ENCODE measurements at regions not wholly inside any gene's neighbourhood (a gene's known extent, or its start where the extent isn't known, plus 50 kb on each side); places are given as distances from the start of the nearest gene placed in this dataset.
A peak's percentile ranks its signal among the peaks of the same experiment; 100 is the strongest.

DNA sequence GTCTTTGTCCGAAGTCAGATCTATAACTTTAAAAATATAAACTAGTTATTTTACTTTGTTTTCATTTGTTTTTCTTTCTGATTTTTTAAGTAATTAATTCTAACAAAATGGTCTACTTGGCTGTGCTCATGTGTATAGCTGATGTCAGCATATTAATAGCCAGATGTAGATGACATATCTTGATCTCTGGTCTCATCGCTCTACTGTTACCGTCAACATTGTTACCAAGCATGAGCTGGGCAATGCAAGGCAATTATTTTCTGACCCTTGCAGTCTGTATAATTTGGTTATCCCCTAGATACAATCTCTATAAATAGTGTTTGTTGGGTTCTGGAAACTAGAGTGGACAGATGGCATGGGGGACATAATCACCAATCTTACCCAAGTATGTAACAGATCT is 151.6 kb upstream of the PTPRK start:
- DNase-seq (ENCODE audit: low read depth) = no peak

DNA sequence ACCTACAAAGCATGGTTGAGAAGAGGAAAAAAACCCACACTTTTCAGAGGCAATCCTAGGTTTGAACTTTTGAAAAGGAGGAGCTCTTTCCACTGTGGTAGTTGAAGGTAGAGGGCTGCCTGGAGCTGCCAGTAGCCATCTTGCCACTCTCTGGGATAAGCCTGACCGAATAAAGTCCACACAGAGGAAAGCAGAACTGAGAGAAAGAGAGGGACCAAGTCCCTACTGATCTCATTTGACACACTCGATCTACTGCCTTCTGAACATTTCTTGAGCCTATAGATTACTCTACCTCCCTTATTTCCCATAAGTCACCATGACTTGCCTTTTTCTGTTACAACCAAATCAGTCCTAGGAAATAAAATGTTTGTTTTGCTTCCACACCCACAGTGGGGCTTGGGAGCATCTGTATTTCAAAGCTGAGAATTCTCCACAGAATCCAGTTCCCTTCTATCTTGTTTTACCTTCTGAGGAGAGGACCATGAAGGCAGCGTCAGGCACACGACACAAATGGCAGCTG is 147.0 kb upstream of the PTPRK start:
- DNase-seq (ENCODE audit: low read depth) = no peak

DNA sequence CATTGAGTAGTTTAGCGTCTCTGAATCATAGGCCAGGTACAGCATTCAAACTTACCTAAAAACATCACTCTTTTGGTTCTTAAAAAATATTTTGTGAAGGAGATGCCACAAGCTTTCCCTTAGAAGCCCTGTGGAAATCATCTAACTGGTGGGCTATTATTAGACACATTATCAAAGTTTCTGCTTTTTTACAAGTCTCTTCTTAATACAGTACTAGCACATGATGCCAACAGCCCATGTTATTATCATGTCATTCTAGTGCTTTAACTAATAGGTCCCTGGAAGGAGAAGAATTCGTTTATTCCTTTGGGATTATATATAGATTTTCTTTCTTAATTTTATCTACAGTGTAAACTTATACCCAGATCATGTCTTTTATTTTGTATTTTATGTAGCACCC is 146.0 kb upstream of the PTPRK start:
- DNase-seq (ENCODE audit: low read depth) = no peak

GRCh38 chr6:128663238-128663637 is 142.8 kb upstream of the PTPRK start:
- no peak for DNase-seq (ENCODE audit: low read depth)

GRCh38 chr6:128659878-128660622 is 139.7 kb upstream of the PTPRK start:
- no peak for DNase-seq (ENCODE audit: low read depth)

DNA sequence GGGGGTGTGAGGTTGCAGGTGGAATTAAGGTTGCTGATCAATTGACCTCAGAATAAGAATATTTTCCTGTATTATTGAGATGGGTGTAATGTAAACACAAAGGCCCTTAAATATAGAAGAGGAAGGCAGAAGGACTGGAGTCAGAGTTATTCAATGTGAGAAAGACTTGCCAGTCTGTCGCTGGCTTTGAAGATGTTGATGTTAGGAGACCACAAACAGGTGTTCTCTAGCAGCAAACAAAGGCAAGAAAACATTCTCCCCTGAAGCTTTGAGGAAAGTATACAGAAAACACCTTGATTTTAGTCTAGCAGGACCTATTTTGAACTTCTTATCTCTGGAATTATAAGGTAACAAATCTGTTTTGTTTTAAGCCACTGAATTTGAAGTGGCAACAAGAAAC is 138.9 kb upstream of the PTPRK start:
- DNase-seq (ENCODE audit: low read depth) = no peak

- DNase-seq (ENCODE audit: low read depth) = no peak
Observed at GRCh38 chr6:128657181-128657580, 136.8 kb upstream of the PTPRK start.

- peak; percentile 99 for DNase-seq (ENCODE audit: low read depth)
Observed at GRCh38 chr6:128655978-128656498, 135.6 kb upstream of the PTPRK start.

GRCh38 chr6:128648022-128648598 is 127.7 kb upstream of the PTPRK start:
- DNase-seq (ENCODE audit: low read depth) = no peak

DNA sequence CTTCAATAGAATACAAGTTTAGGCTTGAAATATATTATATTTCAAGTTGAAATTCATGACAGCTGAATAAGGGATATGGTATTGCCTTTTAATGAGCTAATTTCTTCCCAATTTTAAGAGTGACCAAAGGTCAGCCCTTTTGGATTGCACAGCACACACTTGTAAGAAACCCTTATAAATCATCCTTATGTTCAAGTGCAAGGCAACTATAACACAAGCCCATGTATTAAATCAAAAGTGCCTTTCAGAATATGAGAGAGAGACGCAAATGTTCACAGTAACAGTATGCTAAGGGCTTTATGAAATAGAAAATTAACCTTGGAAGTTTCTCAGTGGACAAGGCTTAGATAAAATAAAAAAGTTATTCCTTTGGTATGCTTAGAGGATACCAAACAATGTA is 121.7 kb upstream of the PTPRK start:
- DNase-seq (ENCODE audit: low read depth) = no peak

DNA sequence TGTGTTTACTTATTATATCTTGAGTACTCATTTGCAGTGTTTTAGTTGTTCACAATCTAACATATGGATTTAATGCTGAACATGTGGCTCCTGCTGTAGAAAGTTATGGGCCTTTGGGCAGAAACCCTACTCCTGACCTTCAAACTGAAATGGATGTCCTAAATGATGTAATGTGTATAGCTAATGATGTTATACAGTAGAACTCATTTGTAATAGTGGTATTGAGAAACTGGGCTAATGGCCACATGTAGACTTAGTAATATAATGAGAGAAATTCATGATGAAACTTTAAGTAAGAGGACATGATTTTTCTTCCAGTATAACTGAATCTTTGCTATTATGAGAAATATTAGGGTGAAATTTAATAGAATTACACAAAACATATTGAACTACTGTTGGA is 121.3 kb upstream of the PTPRK start:
- no peak for DNase-seq (ENCODE audit: low read depth)

DNA sequence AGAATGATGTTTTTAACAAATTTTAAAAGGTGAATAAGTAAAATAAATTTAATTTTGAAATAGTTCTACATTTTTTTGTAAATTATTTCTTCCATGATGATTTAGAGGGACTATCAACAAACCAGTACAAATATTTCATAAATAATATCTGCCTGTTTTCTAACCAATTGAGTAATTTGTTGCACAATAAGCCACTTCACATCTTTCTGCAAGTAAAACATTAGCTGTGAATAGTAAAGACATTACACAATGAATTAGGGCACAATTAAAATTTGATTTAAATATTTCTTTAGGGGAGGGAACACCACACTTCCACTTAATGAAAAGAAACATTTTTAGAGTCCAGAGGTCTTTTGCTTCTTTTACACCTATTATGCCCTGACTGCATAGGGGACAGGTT is 118.4 kb upstream of the PTPRK start:
- no peak for DNase-seq (ENCODE audit: low read depth)

- no peak for DNase-seq (ENCODE audit: low read depth)
Observed at GRCh38 chr6:128635219-128635618, 114.8 kb upstream of the PTPRK start.

- DNase-seq (ENCODE audit: low read depth) = no peak
Observed at GRCh38 chr6:128632131-128632530, 111.7 kb upstream of the PTPRK start.

- DNase-seq (ENCODE audit: low read depth) = no peak
Observed at GRCh38 chr6:128631031-128631430, 110.6 kb upstream of the PTPRK start.

- DNase-seq (ENCODE audit: low read depth) = no peak
Observed at GRCh38 chr6:128630213-128630612, 109.8 kb upstream of the PTPRK start.

DNA sequence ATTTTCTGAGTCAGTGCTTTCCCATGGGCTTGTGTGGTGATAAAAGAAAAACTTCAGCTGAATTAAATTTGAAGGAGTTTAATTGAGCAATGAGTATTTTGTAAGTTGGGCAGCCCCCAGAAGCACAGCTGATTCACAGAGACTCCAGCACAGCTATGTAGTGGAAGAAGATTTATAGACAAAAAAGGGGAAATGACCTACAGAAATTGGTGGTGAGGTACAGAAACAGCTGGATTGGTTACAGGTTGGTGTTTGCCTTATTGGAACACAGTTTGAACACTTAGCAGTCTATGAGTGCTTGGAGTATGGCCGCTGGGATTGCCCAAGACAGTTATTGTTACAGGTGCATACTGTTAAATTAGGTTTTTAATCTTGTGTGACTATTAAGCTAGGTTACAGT is 96.9 kb upstream of the PTPRK start:
- DNase-seq (ENCODE audit: low read depth) = no peak

DNA sequence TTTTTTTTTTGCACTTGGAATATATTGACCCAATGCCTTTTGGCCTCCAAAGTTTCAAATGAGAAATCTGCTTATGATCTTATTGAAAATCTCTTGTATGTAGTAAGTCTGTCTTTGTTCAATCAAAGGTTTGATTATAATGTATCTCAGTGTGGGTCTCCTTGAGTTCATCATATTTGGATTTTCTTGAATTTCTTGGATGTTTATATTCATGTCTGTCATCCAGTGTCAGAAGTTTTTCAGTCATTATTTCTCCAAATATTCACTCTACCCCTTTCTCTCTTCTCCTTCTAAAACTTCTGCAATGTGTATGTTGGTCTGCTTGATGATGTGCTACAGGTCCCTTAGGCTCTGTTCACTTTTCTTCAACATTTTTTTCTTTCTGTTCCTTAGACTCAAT is 95.9 kb upstream of the PTPRK start:
- no peak for DNase-seq (ENCODE audit: low read depth)

- no peak for DNase-seq (ENCODE audit: low read depth)
Observed at GRCh38 chr6:128606611-128607010, 86.2 kb upstream of the PTPRK start.

GRCh38 chr6:128605961-128606360 is 85.6 kb upstream of the PTPRK start:
- DNase-seq (ENCODE audit: low read depth) = no peak

GRCh38 chr6:128601060-128601459 is 80.7 kb upstream of the PTPRK start:
- peak; percentile 71 for DNase-seq (ENCODE audit: low read depth)

- DNase-seq (ENCODE audit: low read depth) = peak; percentile 96
Observed at GRCh38 chr6:128600397-128600951, 80.1 kb upstream of the PTPRK start.

DNA sequence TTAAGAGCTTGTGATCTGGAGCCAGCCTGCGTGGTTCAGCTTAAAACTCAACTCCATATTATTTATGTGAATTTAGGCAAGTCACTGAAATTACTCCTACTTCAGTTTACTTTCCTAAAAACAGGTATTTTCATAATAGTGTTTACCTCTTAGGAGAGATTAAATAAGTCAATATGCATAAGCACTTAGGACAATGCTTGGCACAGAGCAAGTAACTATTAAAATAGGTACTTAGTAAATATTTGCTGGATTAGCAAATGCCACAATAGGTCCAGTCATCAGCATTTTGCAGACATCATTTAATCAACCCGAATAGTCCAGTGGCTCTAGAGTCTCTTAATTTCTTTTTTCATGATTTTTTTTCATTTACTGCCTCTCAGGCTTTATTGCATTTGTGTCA is 78.6 kb upstream of the PTPRK start:
- no peak for DNase-seq (ENCODE audit: low read depth)
